AG10803 (cell line): ENCODE measurements at regions not wholly inside any gene's neighbourhood (a gene's known extent, or its start where the extent isn't known, plus 50 kb on each side); places are given as distances from the start of the nearest gene placed in this dataset.

Experiments
- DNase-seq: peaks from one replicate; pipeline ENCODE4 v3.0.0; 2010; ENCODE audit warnings: low read depth
- H3K4me3 ChIP-seq: 2 replicates; pipeline ENCODE4 v1.5.1; 2011; ENCODE audit warnings: mild to moderate bottlenecking, low read length, control low read depth
- CTCF ChIP-seq: conservative IDR thresholded peaks from 2 replicates; pipeline ENCODE4 v1.5.1; 2011; ENCODE audit warnings: mild to moderate bottlenecking, low read length, control low read depth, inconsistent platforms

- TF ChIP-seq CTCF = no peak
- DNase-seq = no peak
- H3K4me3 ChIP-seq = no peak overlapping the region
Measured at GRCh38 chrX:39854772-39855747, 242.7 kb downstream of the BCOR start.

- no peak for DNase-seq
- TF ChIP-seq CTCF = no peak
- no peak overlapping the region for H3K4me3 ChIP-seq
Measured at GRCh38 chrX:39855748-39856129, 242.0 kb downstream of the BCOR start.

- TF ChIP-seq CTCF = no peak
- no peak for DNase-seq
- no peak overlapping the region for H3K4me3 ChIP-seq
Measured at GRCh38 chrX:39856472-39857121, 241.2 kb downstream of the BCOR start.

GRCh38 chrX:39857780-39858179 is 240.0 kb downstream of the BCOR start:
- no peak overlapping the region for H3K4me3 ChIP-seq
- DNase-seq = no peak
- no peak for TF ChIP-seq CTCF

- TF ChIP-seq CTCF = no peak
- H3K4me3 ChIP-seq = no peak overlapping the region
- peak; percentile 36 for DNase-seq
Measured at GRCh38 chrX:39859991-39860861, 237.5 kb downstream of the BCOR start.

- no peak overlapping the region for H3K4me3 ChIP-seq
- no peak for TF ChIP-seq CTCF
- DNase-seq = no peak
Measured at GRCh38 chrX:39862963-39863362, 234.8 kb downstream of the BCOR start.
